Endodermal cell (in vitro differentiated cells): ENCODE measurements at regions not wholly inside any gene's neighbourhood (a gene's known extent, or its start where the extent isn't known, plus 50 kb on each side); places are given as distances from the start of the nearest gene placed in this dataset.

ENCODE experiments used
- DNase-seq: peaks from one replicate; pipeline ENCODE4 v3.0.0-alpha.2; 2017
- H3K27ac ChIP-seq: 2 replicates; pipeline ENCODE4 v1.5.1; 2013; ENCODE audit warnings: mild to moderate bottlenecking, low read depth, low read length, moderate library complexity
- H3K27me3 ChIP-seq: 2 replicates; pipeline ENCODE4 v1.6.1; 2013; ENCODE audit warnings: mild to moderate bottlenecking, low read length, moderate library complexity; ENCODE audit not compliant: insufficient read depth, control insufficient read depth, poor library complexity, severe bottlenecking
- H3K36me3 ChIP-seq: 2 replicates; pipeline ENCODE4 v1.7.0; 2013; ENCODE audit warnings: mild to moderate bottlenecking, low read length, moderate library complexity; ENCODE audit not compliant: control insufficient read depth, insufficient read depth
- H3K4me1 ChIP-seq: one replicate; pipeline ENCODE4 v1.7.0; 2013; ENCODE audit warnings: low read length; ENCODE audit not compliant: control insufficient read depth, insufficient read depth
- H3K4me3 ChIP-seq: 2 replicates; pipeline ENCODE4 v1.5.1; 2013; ENCODE audit warnings: mild to moderate bottlenecking, low read length, moderate library complexity
- H3K9ac ChIP-seq: 2 replicates; pipeline ENCODE4 v1.6.1; 2013; ENCODE audit warnings: mild to moderate bottlenecking, low read length, moderate library complexity; ENCODE audit not compliant: poor library complexity, severe bottlenecking; ENCODE audit errors: extremely low read depth
- H3K9me3 ChIP-seq: 2 replicates; pipeline ENCODE4 v1.6.1; 2013; ENCODE audit warnings: mild to moderate bottlenecking, low read length, moderate library complexity; ENCODE audit not compliant: control insufficient read depth
- H3K27ac Mint-ChIP-seq: 2 replicates; pipeline ENCODE4 v1.8.0; 2020; ENCODE audit warnings: mixed read lengths
- H3K27me3 Mint-ChIP-seq: 2 replicates; pipeline ENCODE4 v1.8.0; 2021; ENCODE audit warnings: mild to moderate bottlenecking, mixed read lengths; ENCODE audit not compliant: insufficient read depth
- H3K36me3 Mint-ChIP-seq: 2 replicates; pipeline ENCODE4 v1.8.0; 2020; ENCODE audit warnings: low read depth, mixed read lengths
- H3K4me1 Mint-ChIP-seq: 2 replicates; pipeline ENCODE4 v1.8.0; 2020; ENCODE audit warnings: mixed read lengths
- H3K4me3 Mint-ChIP-seq: 2 replicates; pipeline ENCODE4 v1.8.0; 2020; ENCODE audit warnings: mild to moderate bottlenecking, moderate library complexity, mixed read lengths
- H3K9me3 Mint-ChIP-seq: 2 replicates; pipeline ENCODE4 v1.8.0; 2020; ENCODE audit warnings: mild to moderate bottlenecking, mixed read lengths
- CTCF ChIP-seq: fragments of 200-600 bp; sonication (generic); conservative IDR thresholded peaks from 2 replicates; pipeline ENCODE4 v1.5.0; 2021; ENCODE audit warnings: antibody characterized with exemption, mild to moderate bottlenecking
- WGBS, 2 experiments: methylation state at CpG; one replicate each; pipeline versions ENCODE4 v1.1.5 to v1.1.7; 2013; ENCODE audit warnings: missing lambda C conversion rate in 2 of 2, mixed read lengths in 1 of 2; ENCODE audit not compliant: insufficient coverage in 1 of 2, insufficient read length in 1 of 2; 5-methylcytosine and 5-hydroxymethylcytosine counted together

- peaks cover 11% of the 10 kb centered on the region for H3K27me3 Mint-ChIP-seq
- H3K4me1 ChIP-seq: peaks cover 8% of the 10 kb centered on the region
- no peak for DNase-seq
- H3K27ac Mint-ChIP-seq: no peak overlapping the region
- no peak overlapping the region for H3K4me3 ChIP-seq
- no peak overlapping the region for H3K4me3 Mint-ChIP-seq
- TF ChIP-seq CTCF: no peak
- H3K4me1 Mint-ChIP-seq: peaks cover 10% of the 10 kb centered on the region
- no peak overlapping the region for H3K27ac ChIP-seq
- H3K9ac ChIP-seq: no peak overlapping the region
- H3K9me3 Mint-ChIP-seq: no peaks in the 10 kb centered on the region
- no peaks in the 10 kb centered on the region for H3K9me3 ChIP-seq
- H3K36me3 ChIP-seq: no peaks in the 10 kb centered on the region
- 94 to 96% methylated on average over 3 to 4 of the region's 4 CpGs for WGBS, 2 experiments
- H3K36me3 Mint-ChIP-seq: no peaks in the 10 kb centered on the region
- no peaks in the 10 kb centered on the region for H3K27me3 ChIP-seq
Measured at GRCh38 chr10:47092376-47092775, 181.1 kb downstream of the PTPN20 start.

- Mint-ChIP-seq H3K36me3 (no peaks in the 10 kb centered on the region), H3K27ac (no peak overlapping the region), H3K9me3 (no peaks in the 10 kb centered on the region), H3K27me3 (peaks cover 11% of the 10 kb centered on the region), H3K4me1 (peaks cover 5% of the 10 kb centered on the region), H3K4me3 (no peak overlapping the region)
- TF ChIP-seq CTCF: no peak
- no peak overlapping the region for H3K27ac ChIP-seq
- no peaks in the 10 kb centered on the region for H3K36me3 ChIP-seq
- H3K4me1 ChIP-seq: peaks cover 6% of the 10 kb centered on the region
- 84 to 92% methylated on average over 2 to 5 of the region's 5 CpGs for whole genome bisulfite sequencing, 2 experiments
- no peaks in the 10 kb centered on the region for H3K27me3 ChIP-seq
- no peak for DNase-seq
- H3K9ac ChIP-seq: no peak overlapping the region
- no peak overlapping the region for H3K4me3 ChIP-seq
- H3K9me3 ChIP-seq: no peaks in the 10 kb centered on the region
Measured at GRCh38 chr10:47092831-47093230, 181.6 kb downstream of the PTPN20 start.

DNA sequence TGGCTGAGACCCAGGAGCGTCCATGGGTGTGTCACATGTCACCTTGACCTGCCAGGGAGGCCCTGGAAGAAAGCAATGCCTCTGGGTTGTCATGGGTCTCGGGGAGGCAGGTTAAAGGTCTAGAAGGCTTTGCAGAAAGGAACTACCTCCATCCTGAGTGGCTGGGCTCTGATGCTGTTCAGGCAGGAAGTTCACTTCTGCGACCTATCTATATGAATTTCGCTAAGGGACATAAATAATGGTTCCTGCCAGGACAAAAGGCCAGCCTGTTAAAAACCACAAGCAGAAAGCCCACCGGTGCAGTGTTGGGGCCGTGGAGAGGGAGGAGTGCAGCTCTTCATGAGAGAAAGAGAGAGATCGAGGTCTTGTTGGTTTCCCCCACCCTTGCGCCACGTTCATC is 182.9 kb downstream of the PTPN20 start:
- no peak for TF ChIP-seq CTCF
- 93 to 96% methylated on average over 4 to 9 of the region's 9 CpGs for WGBS, 2 experiments

More for the DNA sequence above, 182.9 kb downstream of the PTPN20 start:
- no peaks in the 10 kb centered on the region for H3K4me1 ChIP-seq
- DNase-seq: no peak
- Mint-ChIP-seq H3K9me3 (no peaks in the 10 kb centered on the region), H3K4me1 (no peaks in the 10 kb centered on the region), H3K27ac (no peak overlapping the region), H3K36me3 (no peaks in the 10 kb centered on the region), H3K27me3 (peaks cover 8% of the 10 kb centered on the region), H3K4me3 (no peak overlapping the region)
- H3K4me3 ChIP-seq: no peak overlapping the region
- no peak overlapping the region for H3K9ac ChIP-seq
- H3K36me3 ChIP-seq: no peaks in the 10 kb centered on the region
- H3K9me3 ChIP-seq: no peaks in the 10 kb centered on the region
- no peaks in the 10 kb centered on the region for H3K27me3 ChIP-seq
- no peak overlapping the region for H3K27ac ChIP-seq
